HG02763 (cell line): ENCODE measurements at regions not wholly inside any gene's neighbourhood (a gene's known extent, or its start where the extent isn't known, plus 50 kb on each side); places are given as distances from the start of the nearest gene placed in this dataset.
"Not testable (repeated sequence)": the region's sequence is repeated elsewhere in the genome, so short reads cannot be mapped to it uniquely, and the experiment has no call there.

Experiments used
- ATAC-seq: cut with Tn5 transposase; IDR thresholded peaks from one replicate; pipeline ENCODE4 v1.9.1; 2021; ENCODE audit warnings: mild to moderate bottlenecking, moderate library complexity; ENCODE audit not compliant: unreplicated experiment

DNA sequence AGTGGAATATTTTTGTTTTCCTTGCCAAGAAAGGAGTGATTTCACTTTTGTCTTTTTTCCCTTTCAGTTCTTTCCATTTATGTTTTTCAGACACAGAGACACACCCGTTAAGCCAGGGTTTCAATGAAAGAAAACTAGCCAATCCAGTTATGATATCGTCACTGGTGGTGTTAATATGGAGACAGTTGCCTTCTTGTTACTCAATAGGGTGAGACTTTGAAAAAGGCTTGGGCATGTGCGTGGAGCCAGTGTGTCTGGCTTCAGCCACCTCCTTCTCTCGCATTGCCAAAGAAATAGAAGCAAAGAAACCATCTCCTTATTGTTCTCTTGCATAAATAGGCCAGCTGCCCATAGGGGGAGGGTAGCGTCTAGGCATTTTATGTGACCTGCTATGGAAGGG is 84.1 kb upstream of the DLX6 start:
- ATAC-seq: no peak

DNA sequence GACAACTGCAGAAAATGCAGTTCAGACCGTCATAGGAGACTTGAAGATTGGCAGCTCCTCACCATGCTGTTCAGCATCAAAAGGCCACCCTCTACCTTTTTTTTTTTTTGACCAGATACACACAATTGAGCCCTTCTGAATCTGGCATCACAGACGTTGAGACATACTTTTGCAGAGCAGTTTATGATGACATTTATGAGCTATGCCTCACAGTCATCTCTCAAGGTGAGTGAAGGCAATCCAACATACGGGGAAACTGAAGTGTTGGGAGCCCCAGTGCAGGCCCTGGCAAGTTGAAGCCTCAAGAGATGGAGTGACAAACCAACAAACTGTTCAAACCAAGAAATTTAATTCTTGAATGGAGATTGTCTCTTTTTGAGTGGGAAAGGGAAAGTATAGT is 83.6 kb upstream of the DLX6 start:
- no peak for ATAC-seq

DNA sequence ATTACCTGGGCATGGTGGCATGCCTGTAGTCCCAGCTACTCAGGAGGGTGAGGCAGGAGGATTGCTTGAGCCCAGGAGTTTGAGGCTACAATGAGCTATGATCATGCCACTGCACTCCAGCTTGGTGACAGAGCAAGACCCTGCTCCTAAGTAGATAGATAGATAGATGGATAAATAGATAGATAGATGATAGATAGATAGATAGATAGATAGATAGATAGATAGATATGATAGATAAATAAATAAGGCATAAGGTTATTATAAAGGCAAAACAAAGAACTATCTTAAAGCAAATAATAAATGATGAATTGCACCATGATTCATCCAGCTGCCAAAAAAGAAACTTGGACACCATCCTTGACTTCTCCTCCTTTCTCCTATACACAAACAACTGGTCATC is 82.0 kb upstream of the DLX6 start:
- ATAC-seq: not testable (repeated sequence)

DNA sequence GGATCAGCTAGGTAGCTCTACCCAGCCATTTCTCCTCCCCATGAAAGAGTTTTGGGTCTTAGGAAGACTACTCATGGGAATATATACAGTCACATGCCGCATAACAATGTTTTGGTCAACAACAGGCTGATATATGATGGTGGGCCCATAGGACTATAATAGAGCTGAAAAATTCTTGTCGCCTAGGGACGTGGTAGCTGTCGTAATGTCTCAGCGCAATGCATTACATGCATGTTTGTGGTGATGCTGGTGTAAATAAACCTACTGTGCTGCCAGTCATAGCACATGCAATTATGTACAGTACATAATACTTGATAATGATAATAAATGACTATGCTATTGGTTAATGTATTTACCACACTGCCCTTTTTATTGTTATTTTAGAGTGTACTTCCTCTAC is 78.2 kb upstream of the DLX6 start:
- ATAC-seq: no peak

DNA sequence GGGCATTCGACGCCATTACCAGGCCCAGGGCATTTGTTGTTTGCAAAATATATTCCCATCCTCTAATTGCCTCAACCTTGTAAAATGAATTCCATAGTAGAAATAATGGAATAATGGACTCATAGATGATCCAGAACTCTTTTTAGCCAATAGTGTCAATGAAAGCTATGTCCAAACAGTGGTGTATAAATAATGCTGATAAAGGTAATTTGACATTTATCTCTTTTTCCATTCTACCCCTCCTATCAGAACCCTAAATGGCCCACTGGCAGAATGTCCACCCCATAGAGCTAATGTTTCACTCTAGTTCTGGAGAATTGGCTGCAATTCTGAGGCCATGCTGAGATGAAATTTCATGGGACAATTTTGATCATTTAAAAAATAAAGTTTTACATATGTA is 76.4 kb upstream of the DLX6 start:
- ATAC-seq: no peak

DNA sequence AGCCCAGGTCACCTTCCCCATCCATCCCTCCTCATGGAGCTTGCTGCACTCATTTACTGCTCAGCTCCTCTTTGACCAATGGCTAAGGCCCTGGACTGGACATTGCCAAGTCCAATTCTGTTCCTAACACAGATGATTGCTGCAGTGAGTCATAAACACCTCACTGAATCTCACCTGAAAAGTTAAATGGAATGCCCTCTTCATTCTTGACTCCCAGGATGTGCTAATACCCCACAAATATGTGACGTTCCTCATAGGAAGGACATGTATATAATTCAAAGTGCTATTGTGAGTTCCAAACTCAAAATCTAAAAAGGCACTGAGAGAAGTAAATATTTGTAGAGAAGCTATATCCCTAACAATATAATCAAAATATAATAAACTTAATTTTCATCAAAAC is 73.5 kb upstream of the DLX6 start:
- no peak for ATAC-seq

DNA sequence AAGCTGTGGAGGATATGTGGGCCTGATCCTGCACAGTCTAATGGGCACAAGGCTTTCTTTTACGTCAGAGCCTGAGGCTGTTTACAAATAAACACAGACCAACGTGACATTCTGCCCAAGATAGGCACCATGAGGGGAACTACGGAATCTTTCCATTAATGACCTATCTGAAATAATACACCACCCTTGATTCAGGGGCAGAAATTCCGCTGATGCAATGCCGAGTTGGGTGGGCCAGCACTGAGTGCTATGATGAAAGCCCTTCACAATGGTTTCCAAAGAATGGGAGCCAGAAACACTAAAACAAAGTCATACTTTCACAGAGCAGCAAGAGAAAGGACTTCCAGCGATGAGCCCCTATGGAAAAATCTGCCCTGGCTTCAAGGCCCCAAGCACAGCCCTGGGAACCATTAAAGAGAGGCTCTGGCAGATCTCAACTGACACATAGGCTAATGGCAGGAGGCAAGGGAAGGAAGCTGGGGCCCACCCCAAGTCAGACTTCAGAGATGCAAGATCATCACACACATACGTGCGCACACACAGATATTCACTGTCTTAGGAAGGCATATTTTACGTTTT is 72.2 kb upstream of the DLX6 start:
- no peak for ATAC-seq

DNA sequence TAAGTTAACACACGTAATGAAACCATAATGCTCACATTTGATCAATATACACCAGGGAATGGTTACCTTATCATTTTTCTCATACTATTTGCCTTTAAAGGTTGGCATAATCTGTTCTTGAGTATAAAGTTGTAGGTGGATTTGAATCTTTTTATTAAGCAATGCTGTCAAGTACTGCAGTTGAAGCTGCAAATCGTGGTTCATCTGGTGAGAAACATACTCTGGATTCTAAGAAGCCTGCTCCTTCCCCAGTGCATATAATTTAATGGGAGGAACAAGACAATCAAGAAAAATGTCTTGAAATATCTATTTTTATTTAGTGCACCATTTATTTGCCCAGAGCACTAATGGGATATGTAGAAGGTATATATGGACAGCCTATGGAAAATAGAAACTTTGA is 68.7 kb upstream of the DLX6 start:
- no peak for ATAC-seq

DNA sequence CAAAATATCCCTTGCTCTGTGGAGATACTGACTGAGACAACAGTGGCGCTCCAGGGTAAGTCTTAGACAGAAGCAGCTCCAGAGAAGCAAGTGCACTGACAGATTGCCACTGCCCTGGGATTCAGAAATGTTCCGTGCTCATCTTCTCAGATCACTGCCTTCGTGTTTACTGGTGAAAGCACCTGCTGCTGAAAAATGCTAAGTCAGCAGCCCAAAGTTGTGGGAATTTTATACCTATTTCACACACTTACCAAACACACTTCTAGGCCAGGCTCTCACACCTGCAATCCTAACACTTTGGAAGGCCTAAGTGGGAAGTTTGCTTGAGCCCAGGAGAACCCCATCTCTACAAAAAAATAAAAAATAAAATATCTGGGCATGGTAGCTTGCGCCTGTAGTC is 63.2 kb upstream of the DLX6 start:
- ATAC-seq: no peak

DNA sequence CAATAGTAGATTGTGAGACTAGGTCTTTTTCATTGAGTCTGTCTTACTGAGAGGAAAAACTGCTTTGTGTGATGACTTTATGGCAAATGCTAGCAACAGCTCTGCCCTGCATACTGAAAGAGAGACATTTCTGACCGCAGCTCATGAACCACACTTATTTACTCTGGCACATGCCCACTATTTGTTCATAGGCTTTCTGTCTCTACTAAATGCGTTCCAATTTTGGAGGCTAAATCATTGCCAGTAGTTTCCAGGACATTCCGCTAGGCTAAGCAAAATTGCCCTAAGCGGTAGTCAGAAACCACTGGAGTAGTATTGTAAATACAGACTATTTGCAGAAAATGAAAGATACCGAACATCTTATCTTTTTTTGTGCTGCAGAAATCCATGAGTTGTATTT is 55.6 kb upstream of the DLX6 start:
- ATAC-seq: no peak

DNA sequence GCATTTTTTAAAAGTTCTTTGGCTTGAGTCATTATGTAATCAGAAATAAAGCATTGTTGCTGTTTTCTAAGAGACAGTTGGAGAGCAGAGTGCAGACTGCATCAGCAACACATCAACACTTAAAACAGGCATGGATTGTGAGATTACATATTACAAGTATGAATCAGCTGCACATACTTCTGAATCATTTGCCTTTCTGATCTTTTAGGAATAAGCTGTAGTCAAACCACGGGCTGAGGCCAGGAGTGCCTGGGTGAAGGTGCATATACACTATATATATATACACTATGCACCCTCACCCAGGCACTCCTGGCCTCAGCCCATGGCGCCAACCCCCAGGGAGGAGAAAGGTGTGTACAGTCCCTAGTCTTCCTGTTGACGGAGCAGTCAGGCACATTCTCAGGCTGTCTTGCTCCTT is 52.4 kb upstream of the DLX6 start:
- no peak for ATAC-seq

DNA sequence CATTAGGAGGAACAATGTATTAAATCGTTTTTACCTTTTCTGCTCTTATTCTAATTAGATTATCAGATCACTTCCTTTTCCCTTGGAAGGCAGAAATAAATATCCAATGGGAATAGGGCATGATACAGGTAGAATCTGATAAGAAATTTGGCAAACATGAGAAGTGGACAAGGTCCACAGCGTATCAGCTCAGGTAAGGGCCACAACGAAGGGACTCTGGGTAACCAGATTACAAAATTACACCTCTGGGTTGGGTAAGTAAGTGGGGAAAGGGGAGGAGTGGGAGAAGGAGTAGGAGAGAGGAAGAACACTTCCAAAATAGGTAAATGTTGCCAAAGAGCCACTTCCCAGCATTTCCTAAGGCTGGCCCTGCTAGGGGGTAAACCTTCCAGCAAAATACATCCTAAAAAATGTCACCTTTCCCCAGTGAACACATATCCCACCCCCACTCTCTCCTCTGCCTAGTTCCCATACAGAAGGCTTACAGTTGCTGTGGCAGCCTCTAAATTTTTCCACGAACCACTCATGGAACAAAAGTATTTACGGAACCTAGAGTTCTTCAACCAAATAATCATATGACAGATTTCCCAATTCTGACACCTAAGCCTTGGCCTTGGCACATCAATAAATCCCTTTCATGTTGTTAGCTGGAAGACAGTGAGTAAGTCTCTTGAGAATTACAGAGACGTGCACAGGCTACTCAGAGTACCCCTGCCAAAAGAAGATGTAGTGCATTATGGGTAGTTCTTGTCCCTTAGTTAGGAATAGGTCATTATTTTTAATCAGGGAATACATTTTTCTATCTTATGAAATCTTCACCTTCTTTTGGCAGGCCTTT is 51.5 kb upstream of the DLX6 start:
- ATAC-seq: no peak
